ENCODE measurements at regions not wholly inside any gene's neighbourhood (a gene's known extent, or its start where the extent isn't known, plus 50 kb on each side); places are given as distances from the start of the nearest gene placed in this dataset.

DNA sequence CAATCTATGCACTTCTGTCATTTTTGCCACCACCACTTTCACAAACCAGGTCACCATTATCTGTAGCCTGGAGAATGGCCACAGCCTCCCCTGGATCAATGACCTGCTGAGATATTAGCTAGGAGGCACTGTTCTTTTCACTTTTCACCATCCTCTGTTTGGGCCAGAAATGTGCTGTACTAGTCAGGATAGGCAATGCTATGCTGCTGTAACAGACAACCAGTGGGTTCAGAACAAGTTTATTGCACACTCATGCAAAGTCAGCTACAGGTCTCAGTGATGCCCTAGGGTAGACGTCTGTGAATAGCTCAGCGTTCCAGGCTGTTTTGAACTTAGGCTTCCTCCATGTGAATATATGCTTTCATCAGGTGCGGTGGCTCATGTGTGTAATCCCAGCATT lies 231.5 kb downstream of the SUDS3 start:
- peaks cover 14% of the 10 kb centered on the region for H3K4me1 Mint-ChIP-seq
- TF ChIP-seq CREB1 (CRISPR knock-in tag; IDR thresholded peaks at IDR 0.05; ENCODE audit: low read depth) (no peak), POLR2AphosphoS5 (IDR thresholded peaks at IDR 0.05; ENCODE audit: low read depth) (no peak), JUNB (IDR thresholded peaks at IDR 0.05; ENCODE audit: unreplicated experiment) (no peak), NANOG (IDR thresholded peaks at IDR 0.05; ENCODE audit: borderline replicate concordance) (no peak), ZNF331 (CRISPR knock-in tag; IDR thresholded peaks at IDR 0.05; ENCODE audit: low read depth) (no peak), STAT1 (IDR thresholded peaks at IDR 0.05; ENCODE audit: unreplicated experiment) (no peak), EZH2phosphoT487 (IDR thresholded peaks at IDR 0.05; ENCODE audit: unreplicated experiment) (no peak)
- TF ChIP-seq, protein P1, sequence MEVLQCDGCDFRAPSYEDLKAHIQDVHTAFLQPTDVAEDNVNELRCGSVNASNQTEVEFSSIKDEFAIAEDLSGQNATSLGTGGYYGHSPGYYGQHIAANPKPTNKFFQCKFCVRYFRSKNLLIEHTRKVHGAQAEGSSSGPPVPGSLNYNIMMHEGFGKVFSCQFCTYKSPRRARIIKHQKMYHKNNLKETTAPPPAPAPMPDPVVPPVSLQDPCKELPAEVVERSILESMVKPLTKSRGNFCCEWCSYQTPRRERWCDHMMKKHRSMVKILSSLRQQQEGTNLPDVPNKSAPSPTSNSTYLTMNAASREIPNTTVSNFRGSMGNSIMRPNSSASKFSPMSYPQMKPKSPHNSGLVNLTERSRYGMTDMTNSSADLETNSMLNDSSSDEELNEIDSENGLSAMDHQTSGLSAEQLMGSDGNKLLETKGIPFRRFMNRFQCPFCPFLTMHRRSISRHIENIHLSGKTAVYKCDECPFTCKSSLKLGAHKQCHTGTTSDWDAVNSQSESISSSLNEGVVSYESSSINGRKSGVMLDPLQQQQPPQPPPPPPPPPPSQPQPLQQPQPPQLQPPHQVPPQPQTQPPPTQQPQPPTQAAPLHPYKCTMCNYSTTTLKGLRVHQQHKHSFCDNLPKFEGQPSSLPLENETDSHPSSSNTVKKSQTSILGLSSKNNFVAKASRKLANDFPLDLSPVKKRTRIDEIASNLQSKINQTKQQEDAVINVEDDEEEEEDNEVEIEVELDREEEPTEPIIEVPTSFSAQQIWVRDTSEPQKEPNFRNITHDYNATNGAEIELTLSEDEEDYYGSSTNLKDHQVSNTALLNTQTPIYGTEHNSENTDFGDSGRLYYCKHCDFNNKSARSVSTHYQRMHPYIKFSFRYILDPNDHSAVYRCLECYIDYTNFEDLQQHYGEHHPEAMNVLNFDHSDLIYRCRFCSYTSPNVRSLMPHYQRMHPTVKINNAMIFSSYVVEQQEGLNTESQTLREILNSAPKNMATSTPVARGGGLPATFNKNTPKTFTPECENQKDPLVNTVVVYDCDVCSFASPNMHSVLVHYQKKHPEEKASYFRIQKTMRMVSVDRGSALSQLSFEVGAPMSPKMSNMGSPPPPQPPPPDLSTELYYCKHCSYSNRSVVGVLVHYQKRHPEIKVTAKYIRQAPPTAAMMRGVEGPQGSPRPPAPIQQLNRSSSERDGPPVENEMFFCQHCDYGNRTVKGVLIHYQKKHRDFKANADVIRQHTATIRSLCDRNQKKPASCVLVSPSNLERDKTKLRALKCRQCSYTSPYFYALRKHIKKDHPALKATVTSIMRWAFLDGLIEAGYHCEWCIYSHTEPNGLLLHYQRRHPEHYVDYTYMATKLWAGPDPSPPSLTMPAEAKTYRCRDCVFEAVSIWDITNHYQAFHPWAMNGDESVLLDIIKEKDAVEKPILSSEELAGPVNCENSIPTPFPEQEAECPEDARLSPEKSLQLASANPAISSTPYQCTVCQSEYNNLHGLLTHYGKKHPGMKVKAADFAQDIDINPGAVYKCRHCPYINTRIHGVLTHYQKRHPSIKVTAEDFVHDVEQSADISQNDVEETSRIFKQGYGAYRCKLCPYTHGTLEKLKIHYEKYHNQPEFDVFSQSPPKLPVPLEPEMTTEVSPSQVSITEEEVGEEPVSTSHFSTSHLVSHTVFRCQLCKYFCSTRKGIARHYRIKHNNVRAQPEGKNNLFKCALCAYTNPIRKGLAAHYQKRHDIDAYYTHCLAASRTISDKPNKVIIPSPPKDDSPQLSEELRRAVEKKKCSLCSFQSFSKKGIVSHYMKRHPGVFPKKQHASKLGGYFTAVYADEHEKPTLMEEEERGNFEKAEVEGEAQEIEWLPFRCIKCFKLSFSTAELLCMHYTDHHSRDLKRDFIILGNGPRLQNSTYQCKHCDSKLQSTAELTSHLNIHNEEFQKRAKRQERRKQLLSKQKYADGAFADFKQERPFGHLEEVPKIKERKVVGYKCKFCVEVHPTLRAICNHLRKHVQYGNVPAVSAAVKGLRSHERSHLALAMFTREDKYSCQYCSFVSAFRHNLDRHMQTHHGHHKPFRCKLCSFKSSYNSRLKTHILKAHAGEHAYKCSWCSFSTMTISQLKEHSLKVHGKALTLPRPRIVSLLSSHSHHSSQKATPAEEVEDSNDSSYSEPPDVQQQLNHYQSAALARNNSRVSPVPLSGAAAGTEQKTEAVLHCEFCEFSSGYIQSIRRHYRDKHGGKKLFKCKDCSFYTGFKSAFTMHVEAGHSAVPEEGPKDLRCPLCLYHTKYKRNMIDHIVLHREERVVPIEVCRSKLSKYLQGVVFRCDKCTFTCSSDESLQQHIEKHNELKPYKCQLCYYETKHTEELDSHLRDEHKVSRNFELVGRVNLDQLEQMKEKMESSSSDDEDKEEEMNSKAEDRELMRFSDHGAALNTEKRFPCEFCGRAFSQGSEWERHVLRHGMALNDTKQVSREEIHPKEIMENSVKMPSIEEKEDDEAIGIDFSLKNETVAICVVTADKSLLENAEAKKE (CRISPR knock-in tag; IDR thresholded peaks at IDR 0.05) = no peak
- TF ChIP-seq, protein P2, sequence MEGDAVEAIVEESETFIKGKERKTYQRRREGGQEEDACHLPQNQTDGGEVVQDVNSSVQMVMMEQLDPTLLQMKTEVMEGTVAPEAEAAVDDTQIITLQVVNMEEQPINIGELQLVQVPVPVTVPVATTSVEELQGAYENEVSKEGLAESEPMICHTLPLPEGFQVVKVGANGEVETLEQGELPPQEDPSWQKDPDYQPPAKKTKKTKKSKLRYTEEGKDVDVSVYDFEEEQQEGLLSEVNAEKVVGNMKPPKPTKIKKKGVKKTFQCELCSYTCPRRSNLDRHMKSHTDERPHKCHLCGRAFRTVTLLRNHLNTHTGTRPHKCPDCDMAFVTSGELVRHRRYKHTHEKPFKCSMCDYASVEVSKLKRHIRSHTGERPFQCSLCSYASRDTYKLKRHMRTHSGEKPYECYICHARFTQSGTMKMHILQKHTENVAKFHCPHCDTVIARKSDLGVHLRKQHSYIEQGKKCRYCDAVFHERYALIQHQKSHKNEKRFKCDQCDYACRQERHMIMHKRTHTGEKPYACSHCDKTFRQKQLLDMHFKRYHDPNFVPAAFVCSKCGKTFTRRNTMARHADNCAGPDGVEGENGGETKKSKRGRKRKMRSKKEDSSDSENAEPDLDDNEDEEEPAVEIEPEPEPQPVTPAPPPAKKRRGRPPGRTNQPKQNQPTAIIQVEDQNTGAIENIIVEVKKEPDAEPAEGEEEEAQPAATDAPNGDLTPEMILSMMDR (conservative IDR thresholded peaks at IDR 0.05; ENCODE audit: low read depth in 2 of 2) = no peak

More for the DNA sequence above, 231.5 kb downstream of the SUDS3 start:
- H2AFZ ChIP-seq = no peak overlapping the region
- no peak overlapping the region for H3K4me3 ChIP-seq
- H3F3A ChIP-seq (replicated peaks; ENCODE audit: low read depth) = no peaks in the 10 kb centered on the region
- no peak overlapping the region for H3K27ac ChIP-seq (ENCODE audit: low read depth)
- Mint-ChIP-seq H3K9me3 (peaks cover 9% of the 10 kb centered on the region), H3K4me3 (no peak overlapping the region), H3K27ac (no peak overlapping the region), H3K36me3 (ENCODE audit: low read depth) (peaks cover under 1% of the 10 kb centered on the region), H3K27me3 (ENCODE audit: insufficient read depth, low read depth, poor library complexity) (peaks cover 7% of the 10 kb centered on the region)
- no peak overlapping the region for H3K4me2 ChIP-seq
- no peaks in the 10 kb centered on the region for H3K27me3 ChIP-seq (ENCODE audit: insufficient read depth)
- no peaks in the 10 kb centered on the region for H3K79me2 ChIP-seq (replicated peaks; ENCODE audit: insufficient read depth)
- no peaks in the 10 kb centered on the region for H3K36me3 ChIP-seq (ENCODE audit: insufficient read depth)
- ATAC-seq = no peak
- no peak for DNase-seq (ENCODE audit: low spot score)
- no peaks in the 10 kb centered on the region for H4K20me1 ChIP-seq (replicated peaks; ENCODE audit: insufficient read depth)
- H3K4me1 ChIP-seq (ENCODE audit: insufficient read depth) = peaks cover 9% of the 10 kb centered on the region
- no peaks in the 10 kb centered on the region for H3K9me2 ChIP-seq (ENCODE audit: insufficient read depth)

Measured in GM23338 (cell line).